ENCODE measurements at regions not wholly inside any gene's neighbourhood (a gene's known extent, or its start where the extent isn't known, plus 50 kb on each side); places are given as distances from the start of the nearest gene placed in this dataset.
"Not testable (repeated sequence)": the region's sequence is repeated elsewhere in the genome, so short reads cannot be mapped to it uniquely, and the experiment has no call there.

DNA sequence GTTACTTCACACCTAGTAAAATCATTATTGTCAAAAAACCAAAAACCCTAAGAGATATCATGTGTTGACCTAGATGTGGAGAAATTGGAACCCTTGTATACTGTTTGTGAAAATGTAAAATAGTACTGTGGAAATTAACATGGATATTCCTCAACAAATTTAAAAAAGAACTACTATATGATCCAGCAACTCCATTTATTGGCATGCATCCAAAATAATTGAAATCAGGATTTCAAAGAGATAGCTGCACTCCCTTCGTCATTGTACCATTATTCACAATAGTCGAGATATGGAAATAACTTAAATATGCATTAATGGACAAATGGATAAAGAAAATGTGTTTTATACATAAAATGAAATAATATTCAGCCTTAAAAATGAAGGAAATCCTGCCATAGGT is 105.3 kb upstream of the ZC3H15 start:
- POLR2A ChIA-PET, result no interaction called here

DNA sequence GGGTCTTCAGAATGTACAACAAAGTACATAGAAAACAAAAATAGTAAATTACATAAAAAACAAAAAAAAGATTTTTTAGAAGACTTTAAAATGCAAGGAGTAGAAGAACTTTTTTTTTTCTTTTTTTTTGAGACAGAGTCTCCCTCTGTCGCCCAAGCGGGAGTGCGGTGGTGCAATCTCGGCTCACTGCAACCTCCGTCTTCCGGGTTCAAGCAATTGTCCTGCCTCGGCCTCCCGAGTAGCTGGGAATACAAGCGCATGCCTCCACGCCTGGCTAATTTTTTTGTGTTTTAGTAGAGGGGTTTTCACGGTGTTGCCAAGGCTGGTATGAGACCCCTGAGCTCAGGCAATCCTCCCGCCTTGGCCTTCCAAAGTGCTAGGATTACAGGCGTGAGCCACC is 104.5 kb upstream of the ZC3H15 start:
- CTCF ChIA-PET, result no interaction called here
- TF ChIP-seq, protein P1, sequence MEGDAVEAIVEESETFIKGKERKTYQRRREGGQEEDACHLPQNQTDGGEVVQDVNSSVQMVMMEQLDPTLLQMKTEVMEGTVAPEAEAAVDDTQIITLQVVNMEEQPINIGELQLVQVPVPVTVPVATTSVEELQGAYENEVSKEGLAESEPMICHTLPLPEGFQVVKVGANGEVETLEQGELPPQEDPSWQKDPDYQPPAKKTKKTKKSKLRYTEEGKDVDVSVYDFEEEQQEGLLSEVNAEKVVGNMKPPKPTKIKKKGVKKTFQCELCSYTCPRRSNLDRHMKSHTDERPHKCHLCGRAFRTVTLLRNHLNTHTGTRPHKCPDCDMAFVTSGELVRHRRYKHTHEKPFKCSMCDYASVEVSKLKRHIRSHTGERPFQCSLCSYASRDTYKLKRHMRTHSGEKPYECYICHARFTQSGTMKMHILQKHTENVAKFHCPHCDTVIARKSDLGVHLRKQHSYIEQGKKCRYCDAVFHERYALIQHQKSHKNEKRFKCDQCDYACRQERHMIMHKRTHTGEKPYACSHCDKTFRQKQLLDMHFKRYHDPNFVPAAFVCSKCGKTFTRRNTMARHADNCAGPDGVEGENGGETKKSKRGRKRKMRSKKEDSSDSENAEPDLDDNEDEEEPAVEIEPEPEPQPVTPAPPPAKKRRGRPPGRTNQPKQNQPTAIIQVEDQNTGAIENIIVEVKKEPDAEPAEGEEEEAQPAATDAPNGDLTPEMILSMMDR (IDR thresholded peaks at IDR 0.05; ENCODE audit: insufficient read depth, low read length, missing control alignments), result no peak
- no peak overlapping the region for H3K4me3 ChIP-seq (ENCODE audit: low read depth, low read length)
- DNase-seq (ENCODE audit: low read depth, low spot score), result no peak
- POLR2A ChIA-PET, result no interaction called here

More for the DNA sequence above, 105.3 kb upstream of the ZC3H15 start:
- H3K4me3 ChIP-seq (ENCODE audit: low read depth, low read length), result no peak overlapping the region
- no peak for DNase-seq (ENCODE audit: low read depth, low spot score)
- TF ChIP-seq, protein P1 (IDR thresholded peaks at IDR 0.05; ENCODE audit: insufficient read depth, low read length, missing control alignments), result no peak
- CTCF ChIA-PET, result no interaction called here

DNA sequence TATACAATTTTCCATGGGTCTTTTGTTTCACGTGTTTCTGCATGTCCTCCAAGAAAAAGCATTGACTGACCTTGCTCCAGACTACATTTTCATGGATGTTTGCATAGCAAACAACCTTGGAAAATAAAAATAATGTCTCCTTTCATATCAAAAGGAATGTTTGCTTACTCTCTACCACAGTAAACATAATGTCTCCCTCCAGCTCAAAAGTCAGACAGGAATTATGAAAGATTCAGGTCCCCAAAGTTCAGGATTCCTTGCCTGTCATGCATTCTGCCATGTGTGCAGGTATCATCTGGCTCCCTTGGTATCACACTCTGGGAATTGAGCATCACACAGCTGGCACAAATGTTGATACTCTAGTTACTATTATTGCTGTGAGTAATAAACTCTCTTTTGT is 103.1 kb upstream of the ZC3H15 start:
- POLR2A ChIA-PET, result no interaction called here
- TF ChIP-seq, protein P1 (IDR thresholded peaks at IDR 0.05; ENCODE audit: insufficient read depth, low read length, missing control alignments), result no peak
- CTCF ChIA-PET, result no interaction called here
- H3K4me3 ChIP-seq (ENCODE audit: low read depth, low read length), result no peak overlapping the region
- no peak for DNase-seq (ENCODE audit: low read depth, low spot score)

DNA sequence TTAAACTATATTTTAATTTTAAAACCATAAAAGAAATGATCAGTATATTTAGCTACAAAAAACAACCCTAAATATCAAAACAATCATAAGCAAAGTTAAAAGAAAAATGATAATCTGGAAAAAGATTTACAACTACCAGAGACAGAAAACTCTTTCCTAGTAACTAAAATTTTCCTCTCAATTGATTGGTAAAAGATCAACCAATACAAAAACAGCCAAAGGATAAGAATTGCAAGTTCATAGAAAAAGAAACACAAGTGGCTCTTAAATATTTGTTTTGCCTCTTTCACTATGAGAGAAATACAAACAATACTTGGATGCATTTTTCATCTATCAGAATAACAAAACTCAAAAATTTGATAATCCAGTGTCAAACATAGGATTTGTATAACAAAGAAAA is 101.8 kb upstream of the ZC3H15 start:
- ChIA-PET POLR2A (no interaction called here), CTCF (no interaction called here)

DNA sequence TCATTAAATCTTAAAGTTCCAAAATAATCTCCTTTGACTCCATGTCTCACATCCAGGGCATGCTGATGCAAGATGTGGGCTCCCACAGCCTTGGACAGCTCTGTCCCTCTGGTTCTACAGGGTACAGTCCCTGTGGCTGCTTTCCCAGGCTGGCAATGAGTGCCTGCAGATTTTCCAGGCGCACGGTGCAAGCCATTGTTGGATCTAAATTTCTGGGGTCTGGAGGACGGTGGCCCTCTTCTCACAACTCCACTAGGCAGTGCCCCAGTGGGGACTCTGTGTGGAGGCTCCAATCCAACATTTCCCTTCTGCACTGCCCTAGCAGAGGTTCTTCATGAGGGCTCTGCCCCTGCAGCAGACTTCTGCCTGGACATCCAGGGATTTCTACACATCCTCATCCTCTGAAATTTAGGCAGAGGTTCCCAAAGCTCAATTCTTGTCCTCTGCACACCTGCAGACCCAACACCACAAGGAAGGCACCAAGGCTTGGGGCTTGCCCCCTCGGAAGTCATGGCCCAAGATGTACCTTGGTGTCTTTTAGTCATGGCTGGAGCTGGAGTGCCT is 100.3 kb upstream of the ZC3H15 start:
- DNase-seq (ENCODE audit: low read depth, low spot score); POLR2A ChIA-PET; CTCF ChIA-PET; H3K4me3 ChIP-seq (ENCODE audit: low read depth, low read length): not testable (repeated sequence)

More for the DNA sequence above, 101.8 kb upstream of the ZC3H15 start:
- H3K4me3 ChIP-seq (ENCODE audit: low read depth, low read length), result no peak overlapping the region
- TF ChIP-seq, protein P1 (IDR thresholded peaks at IDR 0.05; ENCODE audit: insufficient read depth, low read length, missing control alignments), result no peak
- no peak for DNase-seq (ENCODE audit: low read depth, low spot score)

DNA sequence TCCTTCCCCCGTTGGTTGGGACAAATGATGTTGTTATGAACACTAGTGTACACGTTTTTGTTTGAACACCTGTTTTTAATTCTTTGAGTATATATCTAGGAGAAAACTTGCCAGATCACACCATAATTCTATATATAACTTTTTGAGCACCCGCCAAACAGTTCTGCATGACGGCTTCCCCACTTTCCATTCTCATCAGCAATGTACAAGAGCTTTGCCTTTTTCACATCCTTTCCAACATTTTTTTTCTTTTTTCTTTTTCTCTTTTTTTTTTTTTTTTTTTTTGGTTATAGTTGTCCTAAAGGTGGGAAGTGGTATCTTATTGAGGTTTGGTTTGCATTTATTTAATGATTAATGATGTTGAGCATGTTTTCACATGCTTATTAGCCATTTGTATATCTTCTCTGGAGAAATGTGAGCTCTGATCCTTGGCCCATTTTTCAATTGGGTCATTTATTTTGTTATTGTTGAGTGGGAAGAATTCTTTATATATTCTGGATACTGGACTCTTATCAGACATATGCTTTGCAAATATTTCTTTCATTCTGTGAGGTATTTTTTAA is 86.9 kb upstream of the ZC3H15 start:
- TF ChIP-seq, protein P1 (IDR thresholded peaks at IDR 0.05; ENCODE audit: insufficient read depth, low read length, missing control alignments), result no peak
- POLR2A ChIA-PET, result no interaction called here
- no peak for DNase-seq (ENCODE audit: low read depth, low spot score)
- CTCF ChIA-PET, result no interaction called here
- H3K4me3 ChIP-seq (ENCODE audit: low read depth, low read length), result no peak overlapping the region

DNA sequence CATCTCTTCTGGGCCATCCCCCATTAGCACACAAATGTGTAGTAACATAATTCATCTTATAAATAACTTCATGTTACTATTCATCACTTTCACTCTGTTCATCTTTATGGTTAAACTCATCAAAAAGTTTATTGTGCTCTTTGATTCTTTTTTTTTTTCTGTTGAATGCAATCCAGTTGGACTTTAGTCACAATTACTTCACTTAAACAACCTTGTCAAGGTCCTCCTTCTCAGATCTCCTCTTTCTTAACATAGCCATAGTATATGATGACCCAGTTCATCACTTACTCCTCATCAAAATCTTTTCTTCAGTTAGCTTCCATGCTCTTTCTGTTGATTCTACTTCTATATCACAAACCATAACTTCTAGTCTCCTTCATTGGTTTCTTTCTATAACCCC is 80.2 kb upstream of the ZC3H15 start:
- ChIA-PET POLR2A (no interaction called here), CTCF (no interaction called here)
- H3K4me3 ChIP-seq (ENCODE audit: low read depth, low read length), result no peak overlapping the region
- TF ChIP-seq, protein P1 (IDR thresholded peaks at IDR 0.05; ENCODE audit: insufficient read depth, low read length, missing control alignments), result no peak
- DNase-seq (ENCODE audit: low read depth, low spot score), result no peak
